ENCODE measurements at regions not wholly inside any gene's neighbourhood (a gene's known extent, or its start where the extent isn't known, plus 50 kb on each side); places are given as distances from the start of the nearest gene placed in this dataset.
"Not testable (repeated sequence)": the region's sequence is repeated elsewhere in the genome, so short reads cannot be mapped to it uniquely, and the experiment has no call there.

- ATAC-seq (peak; percentile 28), DNase-seq (no peak)
These were observed 124.3 kb upstream of the NR3C1 start for GRCh38 chr5:143527808-143528207.

- DNase-seq: no peak
- no peak for ATAC-seq
These were observed 121.7 kb upstream of the NR3C1 start for GRCh38 chr5:143525176-143525575.

- ATAC-seq (no peak), DNase-seq (no peak)
These were observed 121.0 kb upstream of the NR3C1 start for GRCh38 chr5:143524338-143524945.

DNA sequence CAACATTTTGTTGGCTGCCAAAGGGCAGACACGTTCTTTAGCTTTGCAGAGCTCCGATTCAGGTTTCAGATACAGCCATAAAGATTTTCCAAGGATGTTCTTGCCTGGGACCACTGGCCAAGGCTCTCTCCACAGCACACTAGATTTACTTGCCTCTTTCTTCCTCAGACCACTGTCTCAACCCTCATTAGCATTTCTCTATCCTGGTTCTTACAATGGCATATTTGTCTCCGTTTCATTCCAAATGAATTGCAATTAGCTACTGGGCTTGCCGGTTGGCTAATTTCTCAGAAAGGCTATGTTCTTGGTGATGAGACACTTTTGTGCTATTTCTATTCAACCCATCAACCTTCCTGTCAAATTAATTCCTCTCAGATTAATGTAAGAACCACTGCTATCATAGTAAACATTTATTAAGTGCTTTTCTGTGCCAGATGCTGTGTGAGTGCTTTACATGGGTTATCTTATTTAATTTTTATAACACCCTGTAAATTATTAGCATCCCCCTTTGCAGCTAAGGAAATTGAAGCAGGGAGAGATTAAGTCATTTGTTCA lies 118.4 kb upstream of the NR3C1 start:
- DNase-seq: no peak
- no peak for ATAC-seq

DNA sequence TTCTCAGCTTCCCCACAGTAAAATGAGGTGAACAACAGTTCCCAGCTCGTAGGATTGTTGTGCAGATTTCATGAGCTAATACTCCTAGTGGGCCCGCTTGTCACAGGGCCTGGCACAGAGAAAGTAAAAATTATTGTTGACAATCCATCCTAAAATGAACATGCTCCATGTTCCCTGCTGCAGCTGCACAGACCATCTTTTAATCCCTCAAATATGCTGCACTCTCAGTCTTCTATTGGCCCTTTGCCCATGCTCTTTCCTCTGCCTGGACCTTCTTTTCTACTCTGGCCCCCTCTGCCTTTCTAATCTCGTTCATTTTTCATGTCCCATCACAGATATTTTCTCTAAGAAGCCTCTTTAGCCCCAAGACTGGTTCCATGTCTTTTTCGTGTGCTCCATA lies 117.7 kb upstream of the NR3C1 start:
- no peak for DNase-seq
- no peak for ATAC-seq

- not testable (repeated sequence) for ATAC-seq, DNase-seq
These were observed 115.7 kb upstream of the NR3C1 start for GRCh38 chr5:143519215-143519614.

DNA sequence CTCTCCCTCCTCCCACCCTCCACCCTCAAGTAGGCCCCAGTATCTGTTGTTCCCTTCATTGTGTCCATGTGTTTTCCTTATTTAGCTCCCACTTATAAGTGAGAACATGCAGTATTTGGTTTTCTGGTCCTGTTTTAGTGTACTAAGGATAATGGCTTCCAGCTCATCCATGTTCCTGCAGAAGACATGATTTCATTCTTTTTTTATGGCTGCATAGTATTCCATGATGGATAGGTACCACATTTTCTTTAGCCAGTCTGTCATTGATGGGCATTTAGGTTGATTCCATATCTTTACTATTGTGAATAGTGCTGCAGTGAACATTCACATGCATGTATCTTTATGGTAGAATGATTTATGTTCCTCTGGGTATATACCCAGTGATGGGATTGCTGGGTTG lies 114.3 kb upstream of the NR3C1 start:
- ATAC-seq, DNase-seq: not testable (repeated sequence)

GRCh38 chr5:143516249-143516648 lies 112.8 kb upstream of the NR3C1 start:
- DNase-seq: no peak
- ATAC-seq: peak; percentile 19

- peak; percentile 36 for ATAC-seq
These were observed 112.3 kb upstream of the NR3C1 start for GRCh38 chr5:143515829-143516228.

DNA sequence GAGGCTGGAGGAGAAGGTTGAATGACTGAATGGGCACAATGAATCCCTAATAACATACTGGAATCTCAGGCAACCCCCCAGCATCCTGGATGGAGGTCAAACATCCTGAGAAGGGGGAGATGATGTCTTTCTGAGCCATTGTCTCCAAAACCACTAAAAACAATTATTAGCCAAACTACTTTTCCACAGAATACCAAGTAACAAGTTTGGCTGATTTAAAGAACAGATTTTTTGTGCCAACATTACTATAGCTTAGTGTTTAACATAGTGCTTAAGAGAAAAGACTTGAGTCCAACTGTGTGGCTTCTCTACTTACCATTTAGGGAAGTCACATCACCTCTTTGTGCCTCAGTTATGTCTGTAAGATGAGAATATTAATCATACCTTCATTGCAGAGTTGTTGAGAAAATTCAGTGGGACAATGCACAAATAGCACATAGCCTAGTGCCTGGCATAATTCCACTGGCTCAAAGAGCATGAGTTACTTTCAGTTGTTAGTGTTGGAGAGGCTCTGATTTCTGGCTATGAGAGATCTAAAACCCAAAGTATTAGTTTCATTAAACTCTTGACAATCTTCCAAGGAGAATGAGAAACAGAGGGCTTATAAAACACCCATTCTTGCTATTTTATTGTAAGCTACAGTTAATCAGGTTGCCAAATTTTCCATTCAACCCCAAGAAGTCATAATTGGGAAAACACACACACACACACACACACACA lies 111.3 kb upstream of the NR3C1 start:
- ATAC-seq: no peak

More at GRCh38 chr5:143515829-143516228, 112.3 kb upstream of the NR3C1 start:
- DNase-seq: no peak

DNA sequence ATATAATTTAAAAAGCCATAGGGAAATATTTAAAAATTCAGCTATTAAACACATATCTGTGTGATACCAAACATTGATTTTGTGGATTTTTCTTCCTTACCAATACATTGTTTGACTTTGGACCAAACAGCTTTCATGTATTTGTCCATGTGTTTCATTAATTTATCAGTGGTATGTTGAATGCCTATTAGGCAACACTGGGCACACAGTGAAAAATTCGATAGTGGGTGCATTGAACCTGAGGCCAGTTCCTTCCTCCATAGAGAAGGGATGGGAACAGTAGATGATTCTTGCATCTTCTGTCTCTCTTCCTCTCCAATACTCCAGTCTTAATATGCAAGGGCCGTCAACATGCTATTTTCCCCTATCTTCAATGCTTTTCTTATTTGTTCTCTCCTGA lies 110.2 kb upstream of the NR3C1 start:
- DNase-seq (no peak), ATAC-seq (no peak)

More for the DNA sequence above, 111.3 kb upstream of the NR3C1 start:
- no peak for DNase-seq

DNA sequence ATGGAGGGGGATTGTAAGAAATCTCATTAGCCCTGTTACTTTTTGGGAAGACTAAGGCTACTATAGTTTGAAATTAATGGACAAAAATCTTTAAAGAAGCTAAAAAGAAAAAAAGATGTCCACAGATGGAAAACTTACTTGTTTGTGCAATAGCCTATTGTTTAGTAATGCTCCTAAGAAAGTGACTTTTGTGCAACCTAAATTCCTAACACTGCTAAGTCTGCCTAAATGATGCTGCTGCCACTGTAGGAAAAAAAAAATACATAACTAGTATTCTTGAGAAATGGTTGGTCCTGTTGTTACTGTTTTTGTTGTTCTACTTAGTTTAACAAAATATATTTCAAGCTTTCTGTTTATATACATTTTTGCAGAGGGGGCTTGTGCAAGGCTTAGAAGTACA lies 108.2 kb upstream of the NR3C1 start:
- DNase-seq: no peak
- no peak for ATAC-seq

GRCh38 chr5:143509758-143510221 lies 106.3 kb upstream of the NR3C1 start:
- DNase-seq (no peak), ATAC-seq (no peak)

GRCh38 chr5:143506836-143507552 lies 103.5 kb upstream of the NR3C1 start:
- no peak for ATAC-seq
- no peak for DNase-seq

DNA sequence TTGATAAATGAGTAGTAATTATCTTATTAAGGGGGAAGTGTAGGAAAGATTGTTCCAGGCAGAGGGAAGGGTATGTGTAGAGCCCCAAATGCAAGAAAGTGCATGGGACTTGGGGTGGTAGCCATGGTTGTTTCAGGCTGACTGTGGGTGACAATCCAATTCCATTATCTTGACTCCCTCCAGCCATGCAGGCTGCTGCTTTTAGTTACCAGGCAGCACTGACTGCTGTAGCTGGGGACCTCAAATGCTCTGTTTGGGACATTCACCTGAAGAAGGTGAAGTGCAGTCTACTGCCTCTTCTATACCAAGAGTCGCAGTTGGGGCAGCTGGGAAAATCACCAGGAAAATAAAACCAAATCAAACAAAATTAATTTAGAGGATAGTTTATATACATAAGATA lies 102.4 kb upstream of the NR3C1 start:
- no peak for ATAC-seq

GRCh38 chr5:143505354-143505753 lies 101.9 kb upstream of the NR3C1 start:
- no peak for DNase-seq
- ATAC-seq: no peak

More for the DNA sequence above, 102.4 kb upstream of the NR3C1 start:
- DNase-seq: no peak

DNA sequence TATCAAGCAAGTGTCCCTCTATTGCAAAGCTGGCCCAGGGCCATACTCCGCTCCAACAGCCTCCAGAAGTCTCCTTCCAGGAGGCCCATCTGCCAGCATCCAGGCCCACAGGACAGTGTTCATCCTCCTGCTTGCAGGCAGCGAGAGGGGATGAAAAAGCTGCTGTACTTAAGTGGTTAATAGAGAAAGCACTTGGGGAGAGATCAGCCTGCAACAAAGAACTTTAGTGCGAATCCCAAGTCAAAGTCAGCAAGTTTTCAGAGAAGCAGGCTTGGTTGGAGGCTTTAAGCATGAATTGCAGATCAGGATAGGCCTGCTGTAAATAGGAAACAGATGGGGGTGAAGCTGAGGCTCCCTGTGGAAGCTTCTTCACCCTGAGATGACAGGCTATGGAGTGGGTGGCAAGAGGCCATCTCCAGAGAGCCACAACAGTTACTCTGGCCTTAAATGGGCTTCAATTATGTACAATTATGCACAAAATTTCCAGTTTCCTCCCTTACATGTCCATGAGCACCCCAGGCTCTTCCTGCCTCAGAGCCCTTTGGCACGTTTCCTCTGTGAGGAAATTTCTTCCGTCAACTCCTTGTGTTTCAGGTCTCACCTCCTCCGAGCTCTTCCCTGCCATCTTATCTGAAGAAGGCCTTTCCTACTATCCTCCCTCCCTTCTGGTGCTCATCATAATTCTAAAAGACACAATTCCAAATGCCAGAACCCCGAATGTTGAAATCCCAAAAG lies 98.0 kb upstream of the NR3C1 start:
- ATAC-seq: no peak
- no peak for DNase-seq

GRCh38 chr5:143499480-143500114 lies 96.1 kb upstream of the NR3C1 start:
- ATAC-seq: no peak

DNA sequence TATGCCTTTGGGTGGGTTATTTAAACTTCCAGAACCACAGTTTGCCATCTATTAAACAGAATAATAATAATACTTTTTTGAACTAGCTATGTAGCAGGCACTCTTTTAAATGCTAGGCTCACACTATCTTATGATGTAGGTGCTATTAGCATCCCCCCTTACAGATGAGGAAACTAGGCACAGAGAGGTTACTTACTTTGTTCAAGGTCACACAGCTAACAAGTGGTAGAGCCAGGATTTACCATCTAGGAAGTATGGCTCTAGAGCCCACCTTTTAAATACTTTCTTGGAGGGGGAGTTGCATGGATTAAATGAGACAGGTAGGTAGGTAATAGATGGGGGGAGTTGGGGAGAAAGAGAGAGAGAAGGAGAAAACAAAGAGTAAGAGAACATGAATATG lies 95.3 kb upstream of the NR3C1 start:
- ATAC-seq (no peak), DNase-seq (no peak)

More at GRCh38 chr5:143499480-143500114, 96.1 kb upstream of the NR3C1 start:
- DNase-seq: no peak

DNA sequence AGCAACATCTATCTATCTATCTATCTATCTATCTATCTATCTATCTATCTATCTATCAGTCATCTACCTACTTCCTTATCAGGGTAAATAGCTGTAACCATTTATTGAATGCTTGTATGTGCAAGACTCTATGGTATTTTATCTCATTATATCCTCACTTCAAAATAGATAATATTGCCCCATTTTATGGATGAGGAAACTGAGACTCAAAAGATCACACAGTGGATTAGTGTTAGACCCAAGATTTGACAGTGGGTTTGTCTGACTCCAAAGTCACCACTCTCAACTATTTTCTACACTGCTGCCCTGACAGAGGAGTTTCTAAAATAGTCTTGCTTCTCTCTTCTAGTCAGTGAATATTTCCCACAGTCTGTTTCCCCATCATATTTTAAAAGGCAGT lies 94.3 kb upstream of the NR3C1 start:
- no peak for DNase-seq
- ATAC-seq: no peak

DNA sequence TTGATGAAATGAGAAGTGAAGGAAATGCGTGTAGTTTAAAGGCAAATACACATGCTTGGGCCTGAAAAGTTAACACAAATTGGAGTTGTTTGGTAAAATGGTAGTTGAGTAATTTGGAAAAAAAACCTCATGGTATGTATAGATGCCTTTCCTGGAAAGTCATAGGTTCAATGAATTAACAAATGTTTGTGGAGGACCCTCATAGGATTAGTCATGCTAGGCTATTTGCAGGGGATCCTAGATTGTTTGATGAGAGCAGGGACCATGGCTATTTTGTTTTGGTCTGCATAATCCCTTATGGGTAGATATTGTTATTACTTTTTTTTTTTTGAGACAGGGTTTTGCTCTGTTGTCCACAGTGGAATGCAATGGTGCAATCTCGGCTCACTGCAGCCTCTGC lies 93.5 kb upstream of the NR3C1 start:
- ATAC-seq (no peak), DNase-seq (no peak)
